Gastroesophageal sphincter (tissue), 3 donors: ENCODE measurements at regions not wholly inside any gene's neighbourhood (a gene's known extent, or its start where the extent isn't known, plus 50 kb on each side); places are given as distances from the start of the nearest gene placed in this dataset.

Source experiments
- CTCF ChIP-seq, 4 experiments: fragments of 200-600 bp in 2 of 4; fragments of 450-650 bp in 2 of 4; sonication (generic) in 1 of 4; IDR thresholded peaks; one replicate each; pipeline ENCODE4 v1.5.1; 2017 to 2019; ENCODE audit warnings: antibody characterized with exemption in 4 of 4, mild to moderate bottlenecking in 2 of 4, moderate library complexity in 2 of 4
- EP300 ChIP-seq: sonication (generic); formaldehyde crosslinking; IDR thresholded peaks from one replicate; pipeline ENCODE4 v1.6.1; 2017; ENCODE audit warnings: antibody characterized with exemption, mild to moderate bottlenecking
- POLR2A ChIP-seq, 2 donors: fragments of 450-650 bp; IDR thresholded peaks; one replicate each; pipeline ENCODE4 v1.6.1; 2017; ENCODE audit warnings: antibody characterized with exemption in 2 of 2, mild to moderate bottlenecking in 2 of 2, moderate library complexity in 1 of 2
- POLR2AphosphoS5 ChIP-seq: sonication (generic); formaldehyde crosslinking; IDR thresholded peaks from one replicate; pipeline ENCODE4 v1.6.1; 2017; ENCODE audit warnings: antibody characterized with exemption

- TF ChIP-seq CTCF (IDR thresholded peaks at IDR 0.05) = no peak
- TF ChIP-seq POLR2A (IDR thresholded peaks at IDR 0.05) = no peak
- TF ChIP-seq EP300 = no peak
- no peak for TF ChIP-seq POLR2AphosphoS5
Measured at GRCh38 chr6:102660303-102660702, 1266.8 kb downstream of the GRIK2 start.
